Neutrophil (primary cell): ENCODE measurements at regions not wholly inside any gene's neighbourhood (a gene's known extent, or its start where the extent isn't known, plus 50 kb on each side); places are given as distances from the start of the nearest gene placed in this dataset.

Experiments
- H3K27ac ChIP-seq: fragments of 200-600 bp; sonication (generic); 2 replicates; pipeline ENCODE4 v1.5.1; 2016; ENCODE audit warnings: mild to moderate bottlenecking, moderate library complexity
- H3K27me3 ChIP-seq: fragments of 200-600 bp; sonication (generic); 2 replicates; pipeline ENCODE4 v1.6.0; 2016; ENCODE audit warnings: mild to moderate bottlenecking
- H3K36me3 ChIP-seq: fragments of 200-600 bp; sonication (generic); 2 replicates; pipeline ENCODE4 v1.5.1; 2017
- H3K4me1 ChIP-seq, 2 experiments: fragments of 200-600 bp in 1 of 2; sonication (generic) in 1 of 2; 1 replicate in 1 of 2; 2 replicates in 1 of 2; pipeline versions ENCODE4 v1.5.1 to v1.6.1; 2013 to 2016; ENCODE audit warnings: low read depth in 1 of 2, low read length in 1 of 2, mild to moderate bottlenecking in 1 of 2, moderate library complexity in 1 of 2; ENCODE audit not compliant: control insufficient read depth in 1 of 2, insufficient read depth in 1 of 2
- H3K4me3 ChIP-seq, 2 experiments: fragments of 200-600 bp in 1 of 2; sonication (generic) in 1 of 2; 1 replicate in 1 of 2; 2 replicates in 1 of 2; pipeline ENCODE4 v1.5.1; 2013 to 2016; ENCODE audit warnings: low read depth in 1 of 2, low read length in 1 of 2, mild to moderate bottlenecking in 1 of 2, moderate library complexity in 1 of 2
- H3K9me3 ChIP-seq: fragments of 200-600 bp; sonication (generic); 2 replicates; pipeline ENCODE4 v1.5.1; 2016
- CTCF ChIP-seq: fragments of 200-600 bp; sonication (generic); IDR thresholded peaks from 2 replicates; pipeline ENCODE4 v1.5.1; 2016; ENCODE audit warnings: antibody characterized with exemption

GRCh38 chr2:36302911-36303310 is 52.7 kb upstream of the CRIM1 start:
- no peak overlapping the region for H3K27ac ChIP-seq

GRCh38 chr2:36301843-36302242 is 53.7 kb upstream of the CRIM1 start:
- Histone ChIP-seq H3K27me3 (no peaks in the 10 kb centered on the region), H3K4me1 (no peaks in the 10 kb centered on the region), H3K9me3 (no peaks in the 10 kb centered on the region), H3K36me3 (no peaks in the 10 kb centered on the region), H3K27ac (no peak overlapping the region), H3K4me3 (no peak overlapping the region)
- no peak for TF ChIP-seq CTCF

More at GRCh38 chr2:36302911-36303310, 52.7 kb upstream of the CRIM1 start:
- Histone ChIP-seq H3K36me3 (no peaks in the 10 kb centered on the region), H3K27me3 (no peaks in the 10 kb centered on the region), H3K4me3 (no peak overlapping the region), H3K9me3 (no peaks in the 10 kb centered on the region), H3K4me1 (no peaks in the 10 kb centered on the region)
- TF ChIP-seq CTCF: no peak

- Histone ChIP-seq H3K9me3 (no peaks in the 10 kb centered on the region), H3K27me3 (no peaks in the 10 kb centered on the region), H3K4me1 (no peaks in the 10 kb centered on the region), H3K36me3 (no peaks in the 10 kb centered on the region), H3K4me3 (no peak overlapping the region), H3K27ac (no peak overlapping the region)
- no peak for TF ChIP-seq CTCF
These were observed 54.9 kb upstream of the CRIM1 start for GRCh38 chr2:36300697-36301096.

GRCh38 chr2:36296798-36297197 is 58.8 kb upstream of the CRIM1 start:
- TF ChIP-seq CTCF: no peak
- Histone ChIP-seq H3K4me1 (no peaks in the 10 kb centered on the region), H3K27me3 (no peaks in the 10 kb centered on the region), H3K27ac (no peak overlapping the region), H3K36me3 (no peaks in the 10 kb centered on the region), H3K4me3 (no peak overlapping the region), H3K9me3 (no peaks in the 10 kb centered on the region)

- no peaks in the 10 kb centered on the region for H3K27me3 ChIP-seq
- H3K4me3 ChIP-seq: no peak overlapping the region
- no peak for TF ChIP-seq CTCF
- no peaks in the 10 kb centered on the region for H3K4me1 ChIP-seq
- H3K36me3 ChIP-seq: no peaks in the 10 kb centered on the region
- H3K27ac ChIP-seq: no peak overlapping the region
- no peaks in the 10 kb centered on the region for H3K9me3 ChIP-seq
These were observed 61.3 kb upstream of the CRIM1 start for GRCh38 chr2:36294316-36294721.

GRCh38 chr2:36290306-36290856 is 65.2 kb upstream of the CRIM1 start:
- no peaks in the 10 kb centered on the region for H3K4me1 ChIP-seq
- H3K9me3 ChIP-seq: no peaks in the 10 kb centered on the region
- H3K27ac ChIP-seq: no peak overlapping the region
- H3K4me3 ChIP-seq: no peak overlapping the region
- H3K36me3 ChIP-seq: no peaks in the 10 kb centered on the region
- TF ChIP-seq CTCF: no peak
- no peaks in the 10 kb centered on the region for H3K27me3 ChIP-seq
